ENCODE measurements at regions not wholly inside any gene's neighbourhood (a gene's known extent, or its start where the extent isn't known, plus 50 kb on each side); places are given as distances from the start of the nearest gene placed in this dataset.

- TF ChIP-seq ZNF484 (CRISPR knock-in tag; IDR thresholded peaks at IDR 0.05; ENCODE audit: borderline replicate concordance, low read depth) (no peak), TAF1 (CRISPR knock-in tag; IDR thresholded peaks at IDR 0.05) (no peak)
These were observed 318.3 kb upstream of the OPRM1 start for GRCh38 chr6:153720732-153721131.
